ENCODE measurements at regions not wholly inside any gene's neighbourhood (a gene's known extent, or its start where the extent isn't known, plus 50 kb on each side); places are given as distances from the start of the nearest gene placed in this dataset.

- TF ChIP-seq CHD7 (IDR thresholded peaks at IDR 0.05; ENCODE audit: insufficient replicate concordance, low read length) (no peak), MAFK (IDR thresholded peaks at IDR 0.05; ENCODE audit: low read depth, low read length) (no peak), POLR2A (IDR thresholded peaks at IDR 0.05; ENCODE audit: control extremely low read depth in 1 of 2, low read depth in 2 of 2, low read length in 2 of 2) (no peak), ASH2L (IDR thresholded peaks at IDR 0.05; ENCODE audit: low read length) (no peak), SIN3A (conservative IDR thresholded peaks at IDR 0.05 in 1 of 2, IDR thresholded peaks at IDR 0.05 in 1 of 2; ENCODE audit: low read depth in 1 of 2, low read length in 2 of 2) (no peak), KDM1A (IDR thresholded peaks at IDR 0.05; ENCODE audit: borderline replicate concordance, low read length) (no peak), CBX5 (IDR thresholded peaks at IDR 0.05; ENCODE audit: low read depth, low read length) (no peak), PHF8 (conservative IDR thresholded peaks at IDR 0.05; ENCODE audit: low read depth, low read length) (no peak), RXRA (IDR thresholded peaks at IDR 0.05; ENCODE audit: insufficient read depth, low read depth, low read length) (no peak), RFX5 (IDR thresholded peaks at IDR 0.05; ENCODE audit: borderline replicate concordance, low read depth, low read length) (no peak), RNF2 (IDR thresholded peaks at IDR 0.05; ENCODE audit: borderline replicate concordance, low read depth, low read length, missing control alignments, poor library complexity, severe bottlenecking) (no peak), GTF2F1 (IDR thresholded peaks at IDR 0.05; ENCODE audit: borderline replicate concordance, low read depth, low read length) (no peak)
Measured at GRCh38 chr17:13931111-13931526, 138.2 kb upstream of the COX10 start (continued).

Measured in H1 (cell line).